Colonic mucosa (tissue), 4 donors: ENCODE measurements at regions not wholly inside any gene's neighbourhood (a gene's known extent, or its start where the extent isn't known, plus 50 kb on each side); places are given as distances from the start of the nearest gene placed in this dataset.

ENCODE experiments used
- DNase-seq: peaks from one replicate; pipeline ENCODE4 v3.0.0-alpha.2; 2020
- H3K27ac ChIP-seq: fragments of 200-600 bp; one replicate; pipeline ENCODE4 v1.8.0; 2021
- H3K27me3 ChIP-seq: fragments of 200-600 bp; one replicate; pipeline ENCODE4 v1.8.0; 2021
- H3K36me3 ChIP-seq: fragments of 200-600 bp; one replicate; pipeline ENCODE4 v1.8.0; 2021
- H3K4me1 ChIP-seq: fragments of 200-600 bp; one replicate; pipeline ENCODE4 v1.8.0; 2021; ENCODE audit warnings: mild to moderate bottlenecking
- H3K4me3 ChIP-seq: fragments of 200-600 bp; one replicate; pipeline ENCODE4 v1.8.0; 2021
- H3K9ac ChIP-seq, 2 donors: one replicate each; pipeline ENCODE4 v1.7.0; 2013; ENCODE audit warnings: control low read depth in 2 of 2, low read depth in 2 of 2, low read length in 2 of 2
- H3K9me3 ChIP-seq: fragments of 200-600 bp; one replicate; pipeline ENCODE4 v1.8.0; 2021
- CTCF ChIP-seq: fragments of 200-600 bp; IDR thresholded peaks from one replicate; pipeline ENCODE4 v1.8.0; 2022; ENCODE audit warnings: antibody characterized with exemption, mild to moderate bottlenecking
- intact Hi-C: fragments of 100-400 bp; cut with DNase I; formaldehyde crosslinking; loops from one replicate; pipeline ENCODE4 v1.14.1; 2022
- donor health status: healthy.
- donor health status: DM: no; HTN: no; CAD: no.
- donor health status: DM: no; HTN: no; CAD: no.

GRCh38 chr3:103937094-103937493 is 1429.6 kb upstream of the ALCAM start:
- H3K27me3 ChIP-seq = no peaks in the 10 kb centered on the region
- TF ChIP-seq CTCF = no peak
- H3K9me3 ChIP-seq = no peaks in the 10 kb centered on the region
- no peak overlapping the region for H3K27ac ChIP-seq
- intact Hi-C loops = no loop called here
- no peaks in the 10 kb centered on the region for H3K4me1 ChIP-seq
- no peaks in the 10 kb centered on the region for H3K36me3 ChIP-seq
- H3K4me3 ChIP-seq = no peak overlapping the region
- DNase-seq = no peak
- H3K9ac ChIP-seq = no peak overlapping the region

- Histone ChIP-seq H3K27me3 (no peaks in the 10 kb centered on the region), H3K4me3 (no peak overlapping the region), H3K9me3 (no peaks in the 10 kb centered on the region), H3K4me1 (no peaks in the 10 kb centered on the region), H3K9ac (no peak overlapping the region), H3K36me3 (no peaks in the 10 kb centered on the region), H3K27ac (no peak overlapping the region)
- intact Hi-C loops = no loop called here
- no peak for DNase-seq
- TF ChIP-seq CTCF = no peak
Measured at GRCh38 chr3:103947062-103947461, 1419.6 kb upstream of the ALCAM start.

DNA sequence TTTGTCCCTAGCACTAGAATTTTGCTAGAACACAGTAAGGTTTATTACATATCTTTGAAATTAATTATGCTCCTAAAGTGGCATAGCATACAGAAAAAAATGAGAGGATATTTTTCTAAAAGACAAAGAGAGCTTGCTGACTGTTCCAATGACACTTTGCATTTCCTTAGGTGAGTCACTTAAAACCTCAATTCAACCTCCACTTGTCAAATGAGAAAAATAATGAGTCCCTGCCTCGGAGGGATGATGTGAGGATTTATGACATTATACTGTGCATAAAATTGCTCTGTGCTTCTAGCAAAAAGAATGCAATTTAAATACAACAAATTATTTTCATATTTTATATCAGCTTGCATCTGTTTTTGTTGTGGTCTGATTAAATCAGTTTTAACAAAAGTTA is 1417.0 kb upstream of the ALCAM start:
- H3K4me1 ChIP-seq = no peaks in the 10 kb centered on the region
- no peaks in the 10 kb centered on the region for H3K9me3 ChIP-seq
- no peaks in the 10 kb centered on the region for H3K27me3 ChIP-seq
- intact Hi-C loops = no loop called here
- H3K36me3 ChIP-seq = no peaks in the 10 kb centered on the region
- no peak for TF ChIP-seq CTCF
- no peak for DNase-seq
- H3K4me3 ChIP-seq = no peak overlapping the region
- no peak overlapping the region for H3K9ac ChIP-seq
- no peak overlapping the region for H3K27ac ChIP-seq

GRCh38 chr3:103950676-103951075 is 1416.0 kb upstream of the ALCAM start:
- Histone ChIP-seq H3K9me3 (no peaks in the 10 kb centered on the region), H3K4me3 (no peak overlapping the region), H3K27me3 (no peaks in the 10 kb centered on the region), H3K27ac (no peak overlapping the region), H3K4me1 (no peaks in the 10 kb centered on the region), H3K9ac (no peak overlapping the region), H3K36me3 (no peaks in the 10 kb centered on the region)
- intact Hi-C loops = no loop called here
- no peak for TF ChIP-seq CTCF
- no peak for DNase-seq

DNA sequence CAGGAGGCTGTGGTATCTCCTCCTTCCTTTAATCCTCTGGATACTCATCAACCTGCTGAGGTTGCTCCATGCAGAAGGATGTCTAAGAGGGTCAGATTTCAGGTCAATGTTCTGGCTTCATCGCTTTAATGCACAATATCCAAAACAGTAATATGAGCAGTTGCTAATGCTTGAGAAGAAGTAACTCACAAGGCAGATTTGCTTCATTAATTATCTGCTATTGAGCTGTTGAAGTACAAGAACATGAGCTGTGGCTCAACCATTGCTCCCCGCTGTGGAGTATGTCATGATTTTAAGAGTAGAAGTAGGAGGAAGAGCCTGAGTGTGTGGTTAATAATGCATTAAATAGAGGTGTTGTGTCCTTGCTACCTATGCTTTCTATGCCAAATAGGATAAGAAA is 1412.9 kb upstream of the ALCAM start:
- Histone ChIP-seq H3K27ac (no peak overlapping the region), H3K27me3 (no peaks in the 10 kb centered on the region), H3K36me3 (no peaks in the 10 kb centered on the region), H3K4me1 (no peaks in the 10 kb centered on the region), H3K4me3 (no peak overlapping the region), H3K9me3 (no peaks in the 10 kb centered on the region), H3K9ac (no peak overlapping the region)
- no peak for DNase-seq
- intact Hi-C loops = no loop called here
- TF ChIP-seq CTCF = no peak

DNA sequence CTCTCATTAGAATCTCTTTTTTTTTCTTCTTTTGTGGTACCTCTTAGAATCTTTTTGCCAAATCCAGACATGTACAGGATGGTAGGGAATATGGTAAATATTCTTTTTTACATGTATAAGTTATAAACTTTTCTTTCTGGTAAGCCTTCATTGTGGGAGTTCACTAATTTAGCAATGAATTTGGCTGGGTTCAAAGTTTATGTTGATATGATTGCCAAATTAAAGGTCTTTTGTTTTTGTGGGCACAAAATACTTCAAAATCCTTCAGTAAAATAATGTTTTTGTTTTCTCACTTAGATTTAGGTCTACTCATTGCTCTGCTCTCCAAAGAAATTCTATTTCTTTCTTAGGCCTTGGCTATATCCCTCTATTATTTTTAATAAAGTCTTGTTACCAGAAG is 1405.9 kb upstream of the ALCAM start:
- H3K27ac ChIP-seq = no peak overlapping the region
- H3K27me3 ChIP-seq = no peaks in the 10 kb centered on the region
- H3K4me1 ChIP-seq = no peaks in the 10 kb centered on the region
- intact Hi-C loops = no loop called here
- DNase-seq = no peak
- no peaks in the 10 kb centered on the region for H3K36me3 ChIP-seq
- no peak overlapping the region for H3K9ac ChIP-seq
- H3K9me3 ChIP-seq = no peaks in the 10 kb centered on the region
- TF ChIP-seq CTCF = no peak
- H3K4me3 ChIP-seq = no peak overlapping the region
